ENCODE measurements at regions not wholly inside any gene's neighbourhood (a gene's known extent, or its start where the extent isn't known, plus 50 kb on each side); places are given as distances from the start of the nearest gene placed in this dataset.

- TF ChIP-seq, protein P1, sequence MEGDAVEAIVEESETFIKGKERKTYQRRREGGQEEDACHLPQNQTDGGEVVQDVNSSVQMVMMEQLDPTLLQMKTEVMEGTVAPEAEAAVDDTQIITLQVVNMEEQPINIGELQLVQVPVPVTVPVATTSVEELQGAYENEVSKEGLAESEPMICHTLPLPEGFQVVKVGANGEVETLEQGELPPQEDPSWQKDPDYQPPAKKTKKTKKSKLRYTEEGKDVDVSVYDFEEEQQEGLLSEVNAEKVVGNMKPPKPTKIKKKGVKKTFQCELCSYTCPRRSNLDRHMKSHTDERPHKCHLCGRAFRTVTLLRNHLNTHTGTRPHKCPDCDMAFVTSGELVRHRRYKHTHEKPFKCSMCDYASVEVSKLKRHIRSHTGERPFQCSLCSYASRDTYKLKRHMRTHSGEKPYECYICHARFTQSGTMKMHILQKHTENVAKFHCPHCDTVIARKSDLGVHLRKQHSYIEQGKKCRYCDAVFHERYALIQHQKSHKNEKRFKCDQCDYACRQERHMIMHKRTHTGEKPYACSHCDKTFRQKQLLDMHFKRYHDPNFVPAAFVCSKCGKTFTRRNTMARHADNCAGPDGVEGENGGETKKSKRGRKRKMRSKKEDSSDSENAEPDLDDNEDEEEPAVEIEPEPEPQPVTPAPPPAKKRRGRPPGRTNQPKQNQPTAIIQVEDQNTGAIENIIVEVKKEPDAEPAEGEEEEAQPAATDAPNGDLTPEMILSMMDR (IDR thresholded peaks at IDR 0.05; ENCODE audit: control extremely low read depth in 1 of 3, insufficient read depth in 1 of 3, low read depth in 1 of 3, low read length in 3 of 3): no peak
- TF ChIP-seq RAD21 (IDR thresholded peaks at IDR 0.05 in 1 of 2, conservative IDR thresholded peaks at IDR 0.05 in 1 of 2; ENCODE audit: low read depth in 2 of 2, low read length in 2 of 2) (no peak), EZH2 (IDR thresholded peaks at IDR 0.05; ENCODE audit: low read depth, low read length, severe bottlenecking) (no peak), RNF2 (IDR thresholded peaks at IDR 0.05; ENCODE audit: borderline replicate concordance, low read depth, low read length, missing control alignments, poor library complexity, severe bottlenecking) (no peak), TEAD4 (IDR thresholded peaks at IDR 0.05; ENCODE audit: low read depth, low read length) (no peak), NRF1 (IDR thresholded peaks at IDR 0.05; ENCODE audit: low read depth, low read length) (no peak), RFX5 (IDR thresholded peaks at IDR 0.05; ENCODE audit: borderline replicate concordance, low read depth, low read length) (no peak), POLR2AphosphoS5 (IDR thresholded peaks at IDR 0.05; ENCODE audit: low read depth, low read length) (no peak), POLR2A (IDR thresholded peaks at IDR 0.05; ENCODE audit: control extremely low read depth in 1 of 2, low read depth in 2 of 2, low read length in 2 of 2) (no peak), TAF1 (IDR thresholded peaks at IDR 0.05; ENCODE audit: low read depth, low read length) (no peak)
- TF ChIP-seq, protein P2, sequence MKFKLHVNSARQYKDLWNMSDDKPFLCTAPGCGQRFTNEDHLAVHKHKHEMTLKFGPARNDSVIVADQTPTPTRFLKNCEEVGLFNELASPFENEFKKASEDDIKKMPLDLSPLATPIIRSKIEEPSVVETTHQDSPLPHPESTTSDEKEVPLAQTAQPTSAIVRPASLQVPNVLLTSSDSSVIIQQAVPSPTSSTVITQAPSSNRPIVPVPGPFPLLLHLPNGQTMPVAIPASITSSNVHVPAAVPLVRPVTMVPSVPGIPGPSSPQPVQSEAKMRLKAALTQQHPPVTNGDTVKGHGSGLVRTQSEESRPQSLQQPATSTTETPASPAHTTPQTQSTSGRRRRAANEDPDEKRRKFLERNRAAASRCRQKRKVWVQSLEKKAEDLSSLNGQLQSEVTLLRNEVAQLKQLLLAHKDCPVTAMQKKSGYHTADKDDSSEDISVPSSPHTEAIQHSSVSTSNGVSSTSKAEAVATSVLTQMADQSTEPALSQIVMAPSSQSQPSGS (IDR thresholded peaks at IDR 0.05; ENCODE audit: low read length): no peak
- TF ChIP-seq, protein P3, sequence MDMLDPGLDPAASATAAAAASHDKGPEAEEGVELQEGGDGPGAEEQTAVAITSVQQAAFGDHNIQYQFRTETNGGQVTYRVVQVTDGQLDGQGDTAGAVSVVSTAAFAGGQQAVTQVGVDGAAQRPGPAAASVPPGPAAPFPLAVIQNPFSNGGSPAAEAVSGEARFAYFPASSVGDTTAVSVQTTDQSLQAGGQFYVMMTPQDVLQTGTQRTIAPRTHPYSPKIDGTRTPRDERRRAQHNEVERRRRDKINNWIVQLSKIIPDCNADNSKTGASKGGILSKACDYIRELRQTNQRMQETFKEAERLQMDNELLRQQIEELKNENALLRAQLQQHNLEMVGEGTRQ (IDR thresholded peaks at IDR 0.05; ENCODE audit: low read length): no peak
These were observed 888.0 kb downstream of the NTRK3 start for GRCh38 chr15:87368511-87368910.
